Stimulated activated CD4-positive, alpha-beta T cell treated with anti-CD3 and anti-CD28 coated beads, Interleukin-4, amount 100 ng/mL, for 48 hours (primary cell): ENCODE measurements at regions not wholly inside any gene's neighbourhood (a gene's known extent, or its start where the extent isn't known, plus 50 kb on each side); places are given as distances from the start of the nearest gene placed in this dataset.

ENCODE experiments used
- DNase-seq, 2 donors: peaks; one replicate each; pipeline ENCODE4 v3.0.0-alpha.2; 2020; ENCODE audit warnings: low read depth in 2 of 2

DNA sequence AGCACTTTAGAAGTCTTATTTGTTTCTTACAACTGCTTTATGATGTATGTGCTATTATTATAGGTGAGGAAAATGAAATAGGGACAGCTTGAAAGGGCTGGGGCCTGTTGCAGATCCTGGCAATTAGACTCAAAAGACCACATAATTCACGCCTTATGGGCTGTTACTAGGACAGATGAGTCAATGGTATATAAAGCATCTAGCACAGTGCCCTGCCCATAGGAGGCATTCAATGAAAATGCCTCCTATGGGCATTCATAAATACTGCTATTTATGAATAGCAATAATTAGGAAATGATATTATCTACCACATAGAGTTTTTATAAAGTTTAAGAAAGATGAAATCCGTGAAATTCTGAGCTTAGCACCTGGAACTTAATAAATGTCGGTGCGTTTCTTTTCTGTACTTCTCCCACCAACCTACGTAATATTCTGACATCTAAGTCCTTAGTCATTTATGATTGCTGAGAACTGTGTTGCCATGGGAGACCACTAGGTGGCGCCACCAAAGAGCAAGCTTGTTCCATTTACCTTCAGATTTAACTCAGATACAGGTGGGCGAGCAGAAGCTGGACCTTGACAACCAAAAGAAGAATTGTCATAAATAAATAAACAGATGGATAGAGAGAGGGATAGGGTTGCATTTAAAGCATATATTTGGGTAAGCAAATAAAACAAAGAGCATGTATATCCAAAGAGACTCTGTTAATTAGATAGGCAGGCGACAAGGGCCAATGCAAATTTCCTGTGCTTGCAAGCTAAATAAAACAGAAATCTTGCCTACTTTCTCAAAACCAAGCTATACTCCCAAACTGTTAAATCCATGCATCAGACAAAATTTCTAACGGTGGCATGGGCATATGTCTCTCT, 699.9 kb downstream of the INHBA start:
- peak; percentile 9 to 42 for DNase-seq

GRCh38 chr7:41000042-41000441, 702.8 kb downstream of the INHBA start:
- no peak for DNase-seq

GRCh38 chr7:40996233-40996677, 706.6 kb downstream of the INHBA start:
- DNase-seq = no peak

DNA sequence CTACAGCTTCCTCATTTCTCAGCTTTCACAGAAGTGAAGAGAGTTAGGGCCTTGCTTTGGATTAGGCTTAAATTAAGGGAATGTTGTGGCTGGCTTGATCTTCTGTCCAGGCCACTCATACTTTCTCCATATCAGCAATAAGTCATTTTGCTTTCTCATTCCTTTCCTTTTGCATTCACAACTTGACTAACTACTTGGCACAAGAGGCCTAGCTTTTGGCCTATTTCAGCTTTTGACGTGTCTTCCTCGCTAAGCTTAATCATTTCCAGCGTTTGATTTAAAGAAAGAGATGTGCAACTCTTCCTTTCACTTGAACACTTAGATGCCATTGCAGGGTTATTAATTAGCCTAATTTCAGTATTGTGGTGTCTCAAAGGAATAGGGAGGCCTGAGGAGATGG, 712.0 kb downstream of the INHBA start:
- DNase-seq = no peak

DNA sequence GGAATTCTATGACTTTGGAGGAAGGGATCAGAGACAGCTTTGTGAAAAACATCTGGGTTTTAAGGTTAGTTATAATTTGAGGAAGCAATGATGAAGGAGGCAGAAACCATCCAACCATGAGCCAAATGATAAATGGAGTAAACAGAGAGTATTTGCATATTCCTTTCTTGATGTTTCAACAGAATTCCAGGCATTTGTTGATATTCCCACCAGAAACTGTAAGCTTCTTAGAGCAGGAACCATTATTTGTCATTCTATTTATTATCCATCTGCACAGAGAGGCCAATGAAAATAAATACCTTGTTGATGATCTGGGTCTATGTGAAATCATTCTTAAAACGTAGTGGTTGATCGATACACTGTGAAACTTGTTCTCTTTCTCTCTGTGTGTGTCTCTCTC, 715.3 kb downstream of the INHBA start:
- DNase-seq = no peak

DNA sequence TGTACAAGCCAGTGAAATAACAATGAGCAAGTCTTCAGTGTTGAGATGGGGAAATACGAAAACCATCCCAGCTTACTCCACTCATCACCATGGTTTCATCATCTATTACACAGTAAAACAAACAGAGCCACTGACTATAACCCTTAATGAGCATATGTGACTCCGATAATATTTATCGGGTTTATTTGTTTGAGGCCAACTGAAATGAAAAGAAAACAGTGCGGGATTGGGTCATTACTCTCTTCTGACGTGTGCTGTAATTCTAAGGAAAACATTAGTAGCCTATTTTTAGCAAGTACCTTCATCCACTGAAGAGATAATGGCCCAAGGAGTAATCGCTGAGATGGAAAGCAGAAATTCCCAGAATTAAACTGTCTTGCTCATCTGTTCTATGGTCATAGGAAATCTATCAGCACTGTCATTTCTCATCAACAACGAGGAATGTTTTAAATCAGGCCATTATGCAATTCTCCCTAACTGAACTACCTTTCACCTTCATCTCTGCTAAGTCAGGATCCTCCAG, 716.5 kb downstream of the INHBA start:
- DNase-seq = no peak

DNA sequence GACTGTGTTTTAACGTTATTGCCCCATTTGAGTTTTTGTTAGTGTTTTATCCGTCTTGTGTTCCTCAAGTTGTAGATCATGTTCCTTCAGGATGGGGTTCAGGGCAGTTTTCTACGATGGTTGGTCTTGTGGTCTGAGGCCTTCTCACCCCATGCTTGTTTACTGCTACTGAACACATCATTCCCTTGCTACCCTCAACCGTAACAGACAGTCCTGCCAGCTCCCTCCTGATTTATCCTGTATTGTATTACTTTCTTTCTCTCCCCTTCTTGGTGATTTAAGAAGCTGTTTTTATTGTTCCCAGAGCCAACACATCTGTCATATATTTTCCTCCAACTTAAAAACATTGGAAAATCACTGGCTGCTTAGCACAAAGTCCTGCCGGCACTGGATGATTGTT, 719.8 kb downstream of the INHBA start:
- DNase-seq = no peak

DNA sequence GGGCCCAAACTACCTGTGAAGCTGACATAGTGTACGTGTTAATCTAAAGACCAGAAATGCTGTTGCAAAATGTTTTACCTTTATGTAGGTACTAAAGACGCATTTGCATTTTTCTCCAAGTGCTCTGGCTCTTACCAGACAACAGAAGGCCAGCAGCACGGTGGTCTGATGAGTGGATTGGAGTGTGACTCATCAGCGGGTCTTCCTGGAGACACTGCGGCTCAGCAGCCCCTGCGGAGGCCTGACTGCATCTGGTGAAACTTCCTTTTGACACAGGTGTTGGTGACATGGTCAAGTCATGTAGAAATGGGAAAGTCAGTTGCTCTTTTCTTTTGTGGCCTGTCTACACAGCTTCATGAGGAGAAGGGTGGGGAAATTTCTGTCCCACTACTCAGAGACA, 723.6 kb downstream of the INHBA start:
- DNase-seq = no peak

- DNase-seq = no peak
Measured at GRCh38 chr7:40978047-40978446, 724.8 kb downstream of the INHBA start.

- no peak for DNase-seq
Measured at GRCh38 chr7:40977533-40977932, 725.4 kb downstream of the INHBA start.

GRCh38 chr7:40972426-40972825, 730.5 kb downstream of the INHBA start:
- DNase-seq = no peak

DNA sequence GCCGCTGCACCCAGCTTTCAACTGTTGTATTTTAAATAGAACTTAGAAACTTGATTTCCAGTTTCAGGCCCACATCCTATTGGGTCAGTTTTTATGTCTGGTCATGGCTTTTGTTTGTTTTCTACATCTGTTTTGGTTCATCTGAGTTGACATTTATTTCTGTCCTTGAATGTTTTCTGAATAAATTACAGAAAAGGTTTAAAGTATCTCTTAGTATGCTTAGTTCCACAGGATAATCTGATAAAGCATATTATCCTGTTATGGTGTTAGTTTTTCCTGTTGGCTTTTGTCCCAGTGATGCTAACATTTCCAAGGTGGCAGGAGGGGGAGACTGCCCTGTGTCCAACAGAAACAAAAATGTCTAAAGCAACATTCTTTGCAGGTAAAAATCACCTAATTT, 733.2 kb downstream of the INHBA start:
- DNase-seq = no peak

DNA sequence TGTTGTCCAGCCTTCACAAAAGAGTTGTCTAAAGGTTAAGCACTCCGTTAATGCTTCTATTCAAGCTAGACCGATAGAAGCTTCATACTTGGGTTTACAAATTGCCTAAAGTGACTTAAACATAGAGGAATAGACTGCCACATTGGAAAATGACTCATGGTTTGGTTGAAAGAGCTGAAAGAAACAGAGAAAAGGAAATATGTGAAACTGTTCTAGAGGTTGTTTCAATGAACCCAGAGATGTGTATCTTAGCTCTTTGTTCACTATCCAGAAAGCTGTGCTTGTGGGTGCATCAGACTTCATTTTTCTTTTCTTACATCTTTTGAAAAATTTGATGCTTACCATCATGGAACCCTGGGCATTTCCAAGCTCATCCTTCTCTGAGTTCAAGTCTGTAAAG, 736.2 kb downstream of the INHBA start:
- no peak for DNase-seq

DNA sequence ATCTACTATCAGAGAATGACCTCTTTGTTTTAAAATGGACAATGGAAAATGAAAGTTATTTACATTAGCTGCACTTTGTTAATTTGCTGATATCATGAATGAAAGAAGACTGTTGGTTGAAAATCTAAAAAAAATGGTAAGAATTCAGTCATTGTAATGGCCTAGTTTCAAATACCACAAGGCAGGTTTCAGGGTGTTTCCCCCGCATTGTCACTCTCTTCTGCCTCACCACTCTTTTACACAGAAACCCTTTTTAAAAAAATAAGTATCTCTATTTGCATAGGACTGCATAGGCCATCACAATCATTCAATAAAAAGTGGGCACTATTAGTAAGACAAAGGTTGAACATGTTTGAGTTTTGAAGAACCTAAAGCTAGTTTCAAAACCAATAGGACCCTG, 737.1 kb downstream of the INHBA start:
- DNase-seq = no peak

- no peak for DNase-seq
Measured at GRCh38 chr7:40965016-40965415, 737.9 kb downstream of the INHBA start.

DNA sequence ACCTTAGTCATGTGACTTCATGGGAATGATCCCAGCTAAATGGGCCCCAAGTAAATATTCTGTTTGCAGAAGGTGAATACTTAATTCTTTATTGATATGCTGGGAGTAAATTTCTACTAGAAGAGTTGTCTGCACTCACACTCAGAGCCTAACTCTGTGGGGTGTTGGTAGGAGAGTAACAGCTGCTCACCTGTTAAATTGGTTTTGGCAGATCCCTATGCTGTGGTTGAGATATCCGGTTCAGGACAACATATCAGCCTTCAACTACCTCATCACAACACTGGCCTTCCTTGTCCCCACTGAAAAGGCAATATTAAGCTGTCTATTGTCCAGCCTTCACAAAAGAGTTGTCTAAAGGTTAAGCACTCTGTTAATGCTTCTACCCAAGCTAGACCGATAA, 738.3 kb downstream of the INHBA start:
- DNase-seq = no peak

- no peak for DNase-seq
Measured at GRCh38 chr7:40959955-40960354, 742.9 kb downstream of the INHBA start.

- no peak for DNase-seq
Measured at GRCh38 chr7:40948239-40948638, 754.7 kb downstream of the INHBA start.

GRCh38 chr7:40947566-40947965, 755.3 kb downstream of the INHBA start:
- no peak for DNase-seq

DNA sequence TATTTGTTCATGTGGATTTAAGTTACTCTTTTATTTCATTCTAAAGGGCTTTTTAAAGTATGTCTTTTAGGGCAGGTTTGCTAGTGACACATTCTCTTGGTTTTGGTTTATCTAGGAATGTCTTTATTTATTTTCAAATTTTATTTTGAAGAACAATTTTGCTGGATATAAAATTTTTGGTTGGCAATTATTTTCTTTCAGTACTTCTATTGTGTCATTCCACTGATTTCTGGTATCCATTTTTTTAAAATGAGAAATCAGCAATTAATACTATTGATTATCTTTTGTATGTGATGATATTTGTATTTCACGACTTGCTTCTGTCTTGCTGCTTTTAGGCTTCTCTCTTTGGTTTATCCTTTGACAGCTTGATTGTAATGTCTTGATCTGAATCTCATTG, 756.3 kb downstream of the INHBA start:
- no peak for DNase-seq

- DNase-seq = no peak
Measured at GRCh38 chr7:40945788-40946187, 757.1 kb downstream of the INHBA start.

GRCh38 chr7:40944981-40945585, 757.8 kb downstream of the INHBA start:
- no peak for DNase-seq

DNA sequence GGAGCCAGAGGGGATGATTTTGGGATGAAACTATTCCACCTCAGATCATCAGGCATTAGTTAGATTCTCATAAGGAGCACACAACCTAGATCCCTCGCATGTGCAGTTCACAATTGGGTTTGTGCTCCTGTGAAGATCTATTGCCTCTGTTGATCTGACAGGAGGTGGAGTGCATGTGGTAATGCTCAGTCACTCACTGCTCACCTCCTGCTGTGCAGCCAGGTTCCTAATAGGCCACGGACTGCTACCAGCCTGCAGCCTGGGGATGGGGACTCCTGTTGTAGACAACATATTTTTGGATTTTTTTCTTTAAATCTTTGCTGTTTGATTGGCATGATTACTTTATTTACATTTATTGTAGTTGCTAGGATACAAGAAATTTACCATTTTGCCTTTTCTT, 765.0 kb downstream of the INHBA start:
- no peak for DNase-seq
